ENCODE measurements at regions not wholly inside any gene's neighbourhood (a gene's known extent, or its start where the extent isn't known, plus 50 kb on each side); places are given as distances from the start of the nearest gene placed in this dataset.

GRCh38 chr3:117235304-117235703 is 525.7 kb downstream of the TUSC7 start:
- in situ Hi-C loops (cut with MboI) = no loop called here
- Histone ChIP-seq H3K36me3 (ENCODE audit: low read depth) (no peaks in the 10 kb centered on the region), H2AFZ (no peak overlapping the region), H3K27ac (no peak overlapping the region), H3K9me3 (ENCODE audit: low read depth) (no peaks in the 10 kb centered on the region), H3K27me3 (replicated peaks; ENCODE audit: insufficient read depth) (0 out of 2 replicates have a peak, but pooled peaks cover 4% of the 10 kb centered on the region), H3K4me2 (ENCODE audit: unreplicated experiment) (no peak overlapping the region), H3K4me3 (no peak overlapping the region), H3K9ac (no peak overlapping the region), H3K79me2 (ENCODE audit: insufficient read depth) (no peaks in the 10 kb centered on the region), H3K4me1 (ENCODE audit: insufficient read depth) (no peaks in the 10 kb centered on the region), H4K20me1 (ENCODE audit: insufficient read depth) (no peaks in the 10 kb centered on the region), H3F3A (ENCODE audit: insufficient read depth) (no peaks in the 10 kb centered on the region), H3K9me2 (ENCODE audit: insufficient read depth) (no peaks in the 10 kb centered on the region)
- TF ChIP-seq EZH2 (IDR thresholded peaks at IDR 0.05; ENCODE audit: insufficient read depth, poor library complexity, severe bottlenecking) (no peak), EZH2phosphoT487 (IDR thresholded peaks at IDR 0.05; ENCODE audit: insufficient read depth, low read depth) (no peak)
- WGBS, 2 experiments (ENCODE audit: low coverage in 1 of 2, low lambda C conversion rate in 2 of 2, missing lambda C conversion rate in 2 of 2) = 44 to 61% methylated on average over 1 of the region's 1 CpG
- DNase-seq = no peak

GRCh38 chr3:117238806-117239205 is 529.2 kb downstream of the TUSC7 start:
- no peak overlapping the region for H3K27ac ChIP-seq
- H3K27me3 ChIP-seq (replicated peaks; ENCODE audit: insufficient read depth) = no peaks in the 10 kb centered on the region
- H3K9me3 ChIP-seq (ENCODE audit: low read depth) = no peaks in the 10 kb centered on the region
- no peak for DNase-seq
- H3K4me2 ChIP-seq (ENCODE audit: unreplicated experiment) = no peak overlapping the region
- no peaks in the 10 kb centered on the region for H3K4me1 ChIP-seq (ENCODE audit: insufficient read depth)
- H3K79me2 ChIP-seq (ENCODE audit: insufficient read depth) = no peaks in the 10 kb centered on the region
- no peak for TF ChIP-seq EZH2phosphoT487 (IDR thresholded peaks at IDR 0.05; ENCODE audit: insufficient read depth, low read depth)
- no peak for TF ChIP-seq EZH2 (IDR thresholded peaks at IDR 0.05; ENCODE audit: insufficient read depth, poor library complexity, severe bottlenecking)
- no peak overlapping the region for H3K4me3 ChIP-seq
- WGBS, 2 experiments (ENCODE audit: low coverage in 1 of 2, low lambda C conversion rate in 2 of 2, missing lambda C conversion rate in 2 of 2) = 34 to 37% methylated on average over 3 of the region's 3 CpGs
- no peaks in the 10 kb centered on the region for H3F3A ChIP-seq (ENCODE audit: insufficient read depth)
- in situ Hi-C loops (cut with MboI) = no loop called here
- H3K36me3 ChIP-seq (ENCODE audit: low read depth) = no peaks in the 10 kb centered on the region
- no peaks in the 10 kb centered on the region for H4K20me1 ChIP-seq (ENCODE audit: insufficient read depth)
- no peaks in the 10 kb centered on the region for H3K9me2 ChIP-seq (ENCODE audit: insufficient read depth)
- H3K9ac ChIP-seq = no peak overlapping the region
- no peak overlapping the region for H2AFZ ChIP-seq

- no peaks in the 10 kb centered on the region for H3K79me2 ChIP-seq (ENCODE audit: insufficient read depth)
- H3K27me3 ChIP-seq (replicated peaks; ENCODE audit: insufficient read depth) = no peaks in the 10 kb centered on the region
- no peak overlapping the region for H3K4me3 ChIP-seq
- H4K20me1 ChIP-seq (ENCODE audit: insufficient read depth) = no peaks in the 10 kb centered on the region
- no peak for DNase-seq
- H3K9me2 ChIP-seq (ENCODE audit: insufficient read depth) = no peaks in the 10 kb centered on the region
- no peak overlapping the region for H3K9ac ChIP-seq
- no peak overlapping the region for H2AFZ ChIP-seq
- H3K4me2 ChIP-seq (ENCODE audit: unreplicated experiment) = no peak overlapping the region
- no peak overlapping the region for H3K27ac ChIP-seq
- no peaks in the 10 kb centered on the region for H3K4me1 ChIP-seq (ENCODE audit: insufficient read depth)
- no peaks in the 10 kb centered on the region for H3K9me3 ChIP-seq (ENCODE audit: low read depth)
- no peaks in the 10 kb centered on the region for H3F3A ChIP-seq (ENCODE audit: insufficient read depth)
- in situ Hi-C loops (cut with MboI) = no loop called here
- WGBS, 2 experiments (ENCODE audit: low coverage in 1 of 2, low lambda C conversion rate in 2 of 2, missing lambda C conversion rate in 2 of 2) = 24 to 38% methylated on average over 2 of the region's 2 CpGs
- no peaks in the 10 kb centered on the region for H3K36me3 ChIP-seq (ENCODE audit: low read depth)
- TF ChIP-seq EZH2 (IDR thresholded peaks at IDR 0.05; ENCODE audit: insufficient read depth, poor library complexity, severe bottlenecking) = no peak
- TF ChIP-seq EZH2phosphoT487 (IDR thresholded peaks at IDR 0.05; ENCODE audit: insufficient read depth, low read depth) = no peak
Observed at GRCh38 chr3:117243657-117244056, 534.1 kb downstream of the TUSC7 start.

- in situ Hi-C loops (cut with MboI) = no loop called here
- H3K27me3 ChIP-seq (replicated peaks; ENCODE audit: insufficient read depth) = no peaks in the 10 kb centered on the region
- no peaks in the 10 kb centered on the region for H3K79me2 ChIP-seq (ENCODE audit: insufficient read depth)
- no peaks in the 10 kb centered on the region for H3F3A ChIP-seq (ENCODE audit: insufficient read depth)
- DNase-seq = peak; percentile 18
- no peak overlapping the region for H3K4me2 ChIP-seq (ENCODE audit: unreplicated experiment)
- no peak overlapping the region for H3K9ac ChIP-seq
- WGBS, 2 experiments (ENCODE audit: low coverage in 1 of 2, low lambda C conversion rate in 2 of 2, missing lambda C conversion rate in 2 of 2) = 46 to 52% methylated on average over 2 of the region's 2 CpGs
- no peaks in the 10 kb centered on the region for H3K4me1 ChIP-seq (ENCODE audit: insufficient read depth)
- H3K9me3 ChIP-seq (ENCODE audit: low read depth) = no peaks in the 10 kb centered on the region
- no peaks in the 10 kb centered on the region for H3K36me3 ChIP-seq (ENCODE audit: low read depth)
- H3K4me3 ChIP-seq = no peak overlapping the region
- no peaks in the 10 kb centered on the region for H4K20me1 ChIP-seq (ENCODE audit: insufficient read depth)
- TF ChIP-seq EZH2 (IDR thresholded peaks at IDR 0.05; ENCODE audit: insufficient read depth, poor library complexity, severe bottlenecking) (no peak), EZH2phosphoT487 (IDR thresholded peaks at IDR 0.05; ENCODE audit: insufficient read depth, low read depth) (no peak)
- H2AFZ ChIP-seq = no peak overlapping the region
- no peak overlapping the region for H3K27ac ChIP-seq
- no peaks in the 10 kb centered on the region for H3K9me2 ChIP-seq (ENCODE audit: insufficient read depth)
Observed at GRCh38 chr3:117246771-117247555, 537.4 kb downstream of the TUSC7 start.

Data from GM23248 (cell line).